ENCODE measurements at regions not wholly inside any gene's neighbourhood (a gene's known extent, or its start where the extent isn't known, plus 50 kb on each side); places are given as distances from the start of the nearest gene placed in this dataset.

DNA sequence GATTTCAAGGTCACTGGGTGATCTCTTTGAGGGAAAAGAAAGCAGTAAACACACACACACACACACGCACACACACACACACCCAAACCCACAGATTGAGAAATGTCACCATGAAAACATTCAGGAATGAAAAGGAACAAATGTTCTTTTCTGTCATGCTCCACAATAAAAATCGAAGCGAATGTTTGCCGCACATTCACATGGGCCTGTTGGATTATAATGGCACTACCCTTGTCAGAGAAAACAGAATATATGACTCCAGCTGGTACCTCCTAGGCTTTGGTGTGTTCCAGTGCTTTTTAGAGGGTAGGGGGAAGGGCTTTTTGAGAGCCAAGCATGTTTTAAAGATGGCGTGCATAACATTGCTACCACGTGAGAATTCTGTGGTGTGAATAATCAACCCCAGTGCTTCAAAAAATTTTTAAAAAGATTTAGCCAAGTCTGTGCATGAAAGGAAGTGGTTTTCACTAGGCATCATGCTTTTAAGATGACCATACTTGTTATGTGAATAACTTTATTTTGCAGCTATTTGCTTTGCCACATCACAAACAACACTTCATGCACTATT, 120.8 kb upstream of the ZNF608 start:
- TF ChIP-seq, protein P1, sequence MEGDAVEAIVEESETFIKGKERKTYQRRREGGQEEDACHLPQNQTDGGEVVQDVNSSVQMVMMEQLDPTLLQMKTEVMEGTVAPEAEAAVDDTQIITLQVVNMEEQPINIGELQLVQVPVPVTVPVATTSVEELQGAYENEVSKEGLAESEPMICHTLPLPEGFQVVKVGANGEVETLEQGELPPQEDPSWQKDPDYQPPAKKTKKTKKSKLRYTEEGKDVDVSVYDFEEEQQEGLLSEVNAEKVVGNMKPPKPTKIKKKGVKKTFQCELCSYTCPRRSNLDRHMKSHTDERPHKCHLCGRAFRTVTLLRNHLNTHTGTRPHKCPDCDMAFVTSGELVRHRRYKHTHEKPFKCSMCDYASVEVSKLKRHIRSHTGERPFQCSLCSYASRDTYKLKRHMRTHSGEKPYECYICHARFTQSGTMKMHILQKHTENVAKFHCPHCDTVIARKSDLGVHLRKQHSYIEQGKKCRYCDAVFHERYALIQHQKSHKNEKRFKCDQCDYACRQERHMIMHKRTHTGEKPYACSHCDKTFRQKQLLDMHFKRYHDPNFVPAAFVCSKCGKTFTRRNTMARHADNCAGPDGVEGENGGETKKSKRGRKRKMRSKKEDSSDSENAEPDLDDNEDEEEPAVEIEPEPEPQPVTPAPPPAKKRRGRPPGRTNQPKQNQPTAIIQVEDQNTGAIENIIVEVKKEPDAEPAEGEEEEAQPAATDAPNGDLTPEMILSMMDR (IDR thresholded peaks at IDR 0.05), result no peak
- no peak for TF ChIP-seq POLR2A (IDR thresholded peaks at IDR 0.05)
